GM23338 (cell line): ENCODE measurements at regions not wholly inside any gene's neighbourhood (a gene's known extent, or its start where the extent isn't known, plus 50 kb on each side); places are given as distances from the start of the nearest gene placed in this dataset.

ENCODE experiments used
- ATAC-seq: fragments of 200-7000 bp; cut with Tn5 transposase; 3 replicates; pipeline ENCODE4 v1.9.1; 2020
- DNase-seq: peaks from one replicate; pipeline ENCODE4 v3.0.0-alpha.2; 2015; ENCODE audit warnings: low spot score
- H2AFZ ChIP-seq: fragments of 200-600 bp; sonication (generic); 2 replicates; pipeline ENCODE4 v1.8.0; 2016; ENCODE audit warnings: antibody characterized with exemption, mild to moderate bottlenecking, moderate library complexity
- H3F3A ChIP-seq: fragments of 200-600 bp; sonication (generic); replicated peaks from 2 replicates; pipeline ENCODE4 v1.8.0; 2017; ENCODE audit warnings: antibody characterized with exemption, mixed run types, low read depth
- H3K27ac ChIP-seq: fragments of 200-600 bp; sonication (generic); 2 replicates; pipeline ENCODE4 v1.6.1; 2016; ENCODE audit warnings: low read depth
- H3K27me3 ChIP-seq: fragments of 200-600 bp; sonication (generic); 2 replicates; pipeline ENCODE4 v1.8.0; 2016; ENCODE audit warnings: mild to moderate bottlenecking, mixed run types, moderate library complexity; ENCODE audit not compliant: insufficient read depth
- H3K36me3 ChIP-seq: fragments of 200-600 bp; sonication (generic); 2 replicates; pipeline ENCODE4 v1.8.0; 2016; ENCODE audit warnings: mild to moderate bottlenecking; ENCODE audit not compliant: insufficient read depth
- H3K4me1 ChIP-seq: fragments of 200-600 bp; sonication (generic); 2 replicates; pipeline ENCODE4 v1.8.0; 2016; ENCODE audit warnings: mild to moderate bottlenecking, moderate library complexity; ENCODE audit not compliant: insufficient read depth
- H3K4me2 ChIP-seq: fragments of 200-600 bp; sonication (generic); 2 replicates; pipeline ENCODE4 v1.7.1; 2017; ENCODE audit warnings: mixed run types
- H3K4me3 ChIP-seq: fragments of 200-600 bp; sonication (generic); 2 replicates; pipeline ENCODE4 v1.6.1; 2016; ENCODE audit warnings: mixed run types
- H3K79me2 ChIP-seq: fragments of 200-600 bp; sonication (generic); replicated peaks from 2 replicates; pipeline ENCODE4 v1.8.0; 2017; ENCODE audit warnings: mild to moderate bottlenecking; ENCODE audit not compliant: insufficient read depth
- H3K9me2 ChIP-seq: fragments of 200-600 bp; sonication (generic); 2 replicates; pipeline ENCODE4 v1.8.0; 2017; ENCODE audit not compliant: insufficient read depth
- H4K20me1 ChIP-seq: fragments of 200-600 bp; sonication (generic); replicated peaks from 2 replicates; pipeline ENCODE4 v1.8.0; 2017; ENCODE audit warnings: mild to moderate bottlenecking; ENCODE audit not compliant: insufficient read depth
- H3K27ac Mint-ChIP-seq: 2 replicates; pipeline ENCODE4 v1.8.0; 2020; ENCODE audit warnings: inconsistent platforms, mild to moderate bottlenecking, moderate library complexity, mixed read lengths
- H3K27me3 Mint-ChIP-seq: 3 replicates; pipeline ENCODE4 v1.8.0; 2022; ENCODE audit warnings: low read depth, mild to moderate bottlenecking, moderate library complexity, mixed read lengths, inconsistent platforms; ENCODE audit not compliant: insufficient read depth, poor library complexity
- H3K36me3 Mint-ChIP-seq: 3 replicates; pipeline ENCODE4 v1.8.0; 2021; ENCODE audit warnings: low read depth, mild to moderate bottlenecking, inconsistent platforms, moderate library complexity, mixed read lengths
- H3K4me1 Mint-ChIP-seq: 3 replicates; pipeline ENCODE4 v1.8.0; 2020; ENCODE audit warnings: mild to moderate bottlenecking, inconsistent platforms, mixed read lengths
- H3K4me3 Mint-ChIP-seq: 3 replicates; pipeline ENCODE4 v1.8.0; 2021; ENCODE audit warnings: moderate library complexity, mild to moderate bottlenecking, inconsistent platforms, mixed read lengths
- H3K9me3 Mint-ChIP-seq: 3 replicates; pipeline ENCODE4 v1.8.0; 2020; ENCODE audit warnings: moderate library complexity, mild to moderate bottlenecking, inconsistent platforms, mixed read lengths
- CREB1 ChIP-seq: fragments of 250-450 bp; sonication (Bioruptor Pico); IDR thresholded peaks from 2 replicates; pipeline ENCODE4 v1.5.0; 2020; ENCODE audit warnings: low read depth, mild to moderate bottlenecking, moderate library complexity
- ETS1 ChIP-seq: IDR thresholded peaks from 2 replicates; pipeline ENCODE4 v1.6.1; 2016; ENCODE audit warnings: antibody characterized with exemption
- EZH2 ChIP-seq: fragments of 200-600 bp; sonication (generic); IDR thresholded peaks from one replicate; pipeline ENCODE4 v1.8.0; 2017; ENCODE audit warnings: antibody characterized with exemption, mild to moderate bottlenecking, low read depth; ENCODE audit not compliant: unreplicated experiment
- EZH2phosphoT487 ChIP-seq: fragments of 200-600 bp; sonication (generic); IDR thresholded peaks from one replicate; pipeline ENCODE4 v1.8.1; 2018; ENCODE audit warnings: antibody characterized with exemption; ENCODE audit not compliant: unreplicated experiment
- JUNB ChIP-seq: IDR thresholded peaks from one replicate; pipeline ENCODE4 v1.6.1; 2016; ENCODE audit warnings: antibody characterized with exemption; ENCODE audit not compliant: unreplicated experiment
- NANOG ChIP-seq: IDR thresholded peaks from 2 replicates; pipeline ENCODE4 v1.6.1; 2016; ENCODE audit warnings: antibody characterized with exemption, borderline replicate concordance
- POLR2AphosphoS5 ChIP-seq: IDR thresholded peaks from 2 replicates; pipeline ENCODE4 v1.6.1; 2016; ENCODE audit warnings: antibody characterized with exemption, low read depth
- REST ChIP-seq: IDR thresholded peaks from one replicate; pipeline ENCODE4 v1.6.1; 2018; ENCODE audit warnings: antibody characterized with exemption; ENCODE audit not compliant: unreplicated experiment
- STAT1 ChIP-seq: IDR thresholded peaks from one replicate; pipeline ENCODE4 v1.6.1; 2016; ENCODE audit warnings: antibody characterized with exemption; ENCODE audit not compliant: unreplicated experiment
- ZNF114 ChIP-seq: fragments of 250-450 bp; sonication (Bioruptor Pico); IDR thresholded peaks from 2 replicates; pipeline ENCODE4 v1.5.0; 2020; ENCODE audit warnings: mild to moderate bottlenecking, moderate library complexity
- ZNF331 ChIP-seq: fragments of 250-450 bp; sonication (Bioruptor Pico); IDR thresholded peaks from 2 replicates; pipeline ENCODE4 v1.5.0; 2020; ENCODE audit warnings: low read depth, mild to moderate bottlenecking, moderate library complexity
- ZNF462 ChIP-seq: fragments of 250-450 bp; sonication (Bioruptor Pico); IDR thresholded peaks from 2 replicates; pipeline ENCODE4 v1.5.0; 2020; ENCODE audit warnings: mild to moderate bottlenecking, moderate library complexity

GRCh38 chr7:106570948-106571418 lies 90.0 kb downstream of the CCDC71L start (continued):
- TF ChIP-seq ETS1 (no peak), CREB1 (no peak), ZNF331 (no peak)

GRCh38 chr7:106570146-106570545 lies 90.8 kb downstream of the CCDC71L start:
- Mint-ChIP-seq H3K27me3 (peaks cover 3% of the 10 kb centered on the region), H3K27ac (no peak overlapping the region), H3K4me1 (peaks cover 10% of the 10 kb centered on the region), H3K4me3 (no peak overlapping the region), H3K36me3 (peaks cover 16% of the 10 kb centered on the region), H3K9me3 (peaks cover 14% of the 10 kb centered on the region)
- Histone ChIP-seq H3K36me3 (no peaks in the 10 kb centered on the region), H2AFZ (no peak overlapping the region), H3F3A (no peaks in the 10 kb centered on the region), H3K79me2 (no peaks in the 10 kb centered on the region), H3K4me1 (peaks cover 5% of the 10 kb centered on the region; the same call in 1 of the 2 replicates), H3K27ac (no peak overlapping the region), H3K4me2 (no peak overlapping the region), H4K20me1 (no peaks in the 10 kb centered on the region), H3K27me3 (no peaks in the 10 kb centered on the region), H3K9me2 (peaks cover 18% of the 10 kb centered on the region), H3K4me3 (no peak overlapping the region)
- ATAC-seq (no peak), DNase-seq (no peak)
- TF ChIP-seq REST, result no peak
- TF ChIP-seq ETS1, result no peak
- no peak for TF ChIP-seq JUNB
- no peak for TF ChIP-seq STAT1
- TF ChIP-seq ZNF331, result no peak
- TF ChIP-seq ZNF114 (CRISPR knock-in tag), result no peak
- no peak for TF ChIP-seq EZH2
- TF ChIP-seq EZH2phosphoT487, result no peak
- no peak for TF ChIP-seq CREB1
- TF ChIP-seq ZNF462 (CRISPR knock-in tag), result no peak
- TF ChIP-seq POLR2AphosphoS5, result no peak
- TF ChIP-seq NANOG, result no peak
